CD4-positive, alpha-beta T cell treated with Interferon gamma for 1 hour (primary cell): ENCODE measurements at regions not wholly inside any gene's neighbourhood (a gene's known extent, or its start where the extent isn't known, plus 50 kb on each side); places are given as distances from the start of the nearest gene placed in this dataset.
"Not testable (repeated sequence)": the region's sequence is repeated elsewhere in the genome, so short reads cannot be mapped to it uniquely, and the experiment has no call there.

Experiments used
- DNase-seq: peaks from one replicate; pipeline ENCODE4 v3.0.0-alpha.2; 2020

DNA sequence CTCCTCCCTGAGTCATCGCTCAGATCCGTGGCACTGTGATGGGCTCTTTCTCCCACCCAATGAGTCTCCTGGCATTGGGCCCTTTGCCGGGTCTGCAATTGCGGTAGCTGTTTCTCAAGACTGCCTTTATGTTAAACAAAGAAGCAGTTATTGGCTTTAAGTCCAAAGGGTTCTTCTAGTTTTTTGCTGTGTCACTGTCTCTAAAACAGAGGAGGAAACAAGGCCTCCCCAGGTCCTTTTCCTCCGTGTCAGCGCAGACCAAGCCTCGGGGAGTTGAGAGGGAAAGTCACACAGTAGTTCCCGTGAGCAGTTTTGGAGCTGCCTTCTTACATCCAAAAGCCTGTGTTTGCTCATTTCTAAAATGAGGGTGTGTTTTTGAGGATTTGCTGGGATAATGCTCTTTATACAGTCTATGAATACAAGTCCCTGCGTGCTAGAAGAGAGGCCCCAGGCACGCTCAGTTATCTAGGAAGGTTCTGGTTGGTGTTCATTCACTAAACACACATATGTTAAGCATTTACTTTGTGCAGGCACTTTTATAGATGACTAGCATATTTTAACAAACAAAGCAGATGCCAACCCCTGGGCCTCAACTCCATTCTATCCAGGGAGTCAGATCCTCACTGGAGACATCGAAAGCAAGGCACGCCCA lies 126.0 kb upstream of the PZP start:
- DNase-seq, result no peak

DNA sequence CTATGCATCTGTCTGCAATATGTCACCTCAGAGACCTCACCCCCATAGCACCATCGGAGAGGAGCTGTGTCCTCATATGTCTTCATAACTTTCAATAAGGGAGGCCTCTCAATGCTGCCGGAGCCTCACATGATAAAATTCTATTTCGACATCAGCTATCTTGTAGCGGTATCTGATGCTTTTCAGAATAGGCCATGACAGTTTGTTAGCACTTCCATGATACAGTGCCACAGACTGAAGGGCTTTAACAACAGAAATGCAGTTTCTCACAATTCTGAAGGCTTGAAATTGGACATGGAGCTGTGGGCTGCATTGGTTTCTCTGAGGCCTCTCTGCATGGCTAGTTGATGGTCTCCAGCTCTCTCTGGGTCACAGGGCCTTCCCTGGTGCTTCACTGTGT lies 125.0 kb upstream of the PZP start:
- DNase-seq, result no peak

DNA sequence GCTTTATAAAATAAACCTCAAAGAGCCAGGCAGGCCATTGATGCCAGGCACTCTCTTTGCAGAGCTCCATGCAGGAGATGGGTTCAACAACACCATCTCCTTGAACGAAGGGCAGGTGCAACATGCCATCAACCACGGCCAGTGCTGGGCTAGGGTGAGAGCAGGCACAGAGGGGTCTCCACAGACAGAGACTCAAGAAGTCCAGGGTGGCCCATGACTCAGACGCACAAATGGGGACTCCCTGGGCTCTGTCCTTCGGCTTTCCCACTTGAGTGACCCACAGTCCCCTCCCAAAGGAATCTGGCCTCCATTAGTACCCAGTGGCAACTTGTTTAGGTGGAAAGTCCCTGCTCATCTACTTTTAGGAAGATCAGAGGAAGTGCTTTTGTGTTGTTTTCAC lies 124.4 kb upstream of the PZP start:
- no peak for DNase-seq

DNA sequence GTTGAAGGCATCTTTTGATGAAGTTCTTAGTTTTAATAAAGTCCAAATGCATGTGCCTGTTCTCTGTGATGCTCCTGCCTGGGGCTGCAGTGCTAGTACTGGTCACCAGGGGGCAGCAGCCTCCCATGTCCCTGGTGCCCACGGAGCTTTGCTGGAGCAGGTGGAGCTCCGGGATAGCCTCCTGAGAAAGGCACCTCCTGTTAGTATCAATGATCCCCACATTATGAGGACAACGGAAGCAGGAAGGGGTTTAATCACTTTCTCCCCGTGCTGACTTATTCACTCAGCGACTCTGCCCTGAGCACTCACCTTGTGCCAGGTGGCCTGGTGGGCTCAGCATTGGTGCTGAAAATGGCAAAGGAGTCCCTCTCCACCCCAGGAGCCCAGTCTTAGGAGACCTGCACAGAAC lies 123.0 kb upstream of the PZP start:
- DNase-seq, result peak; percentile 65

DNA sequence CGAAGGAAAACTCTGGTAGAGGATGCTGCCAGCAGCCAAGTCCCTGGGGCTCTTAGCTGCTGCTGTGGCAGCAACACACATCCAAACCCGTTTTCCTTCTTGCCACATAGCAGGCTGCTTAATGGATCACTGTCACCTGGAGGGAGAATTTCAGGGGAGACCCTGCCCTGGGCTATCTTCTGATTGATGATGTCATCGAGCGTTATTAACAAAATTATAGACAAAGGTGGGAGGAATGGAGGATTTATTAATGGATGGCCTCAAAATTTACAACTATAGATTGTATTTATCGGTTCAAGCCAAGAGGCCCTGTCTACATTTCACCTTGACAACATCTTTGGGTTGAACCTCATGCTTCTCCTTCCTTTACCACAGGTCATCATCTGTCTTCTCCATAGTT lies 120.8 kb upstream of the PZP start:
- DNase-seq, result no peak

DNA sequence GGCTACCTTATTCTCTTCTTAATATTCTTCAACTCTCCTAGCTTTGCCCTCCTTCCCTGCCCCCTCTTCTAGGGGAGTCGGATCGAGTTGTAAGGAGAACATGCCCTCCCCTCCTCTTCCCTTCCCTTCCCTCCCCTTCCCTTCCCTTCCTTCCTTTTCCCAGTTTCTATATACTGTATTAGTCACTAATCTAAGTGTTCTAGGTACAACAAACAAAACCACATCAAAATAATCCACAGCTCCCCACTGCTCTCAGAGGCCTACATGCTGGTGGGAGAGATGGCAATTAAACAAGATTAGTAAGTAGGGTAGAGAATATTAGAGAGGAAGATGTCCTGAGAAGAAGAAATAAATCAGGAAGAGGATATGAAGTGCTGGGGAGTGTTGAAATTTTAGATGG lies 119.9 kb upstream of the PZP start:
- DNase-seq, result no peak

DNA sequence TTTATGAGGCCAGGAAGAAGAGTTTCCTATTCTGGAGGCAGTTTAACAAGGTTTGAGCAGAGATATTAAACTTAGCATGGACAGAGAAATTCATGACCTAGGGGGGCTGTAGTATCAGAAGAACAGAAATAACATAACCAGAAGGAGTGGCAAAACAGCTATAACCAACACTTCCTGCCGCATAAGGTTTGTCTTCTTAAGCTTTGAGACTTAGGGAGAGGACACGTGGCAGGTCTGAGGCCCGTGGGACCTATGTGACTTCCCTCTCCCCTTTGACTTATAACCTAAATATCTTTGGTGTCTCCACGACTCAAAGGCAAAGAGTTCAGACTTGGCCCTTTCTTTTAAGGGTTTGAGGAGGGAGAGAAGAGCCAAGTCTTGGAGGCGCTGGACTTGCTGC lies 119.1 kb upstream of the PZP start:
- DNase-seq, result no peak

DNA sequence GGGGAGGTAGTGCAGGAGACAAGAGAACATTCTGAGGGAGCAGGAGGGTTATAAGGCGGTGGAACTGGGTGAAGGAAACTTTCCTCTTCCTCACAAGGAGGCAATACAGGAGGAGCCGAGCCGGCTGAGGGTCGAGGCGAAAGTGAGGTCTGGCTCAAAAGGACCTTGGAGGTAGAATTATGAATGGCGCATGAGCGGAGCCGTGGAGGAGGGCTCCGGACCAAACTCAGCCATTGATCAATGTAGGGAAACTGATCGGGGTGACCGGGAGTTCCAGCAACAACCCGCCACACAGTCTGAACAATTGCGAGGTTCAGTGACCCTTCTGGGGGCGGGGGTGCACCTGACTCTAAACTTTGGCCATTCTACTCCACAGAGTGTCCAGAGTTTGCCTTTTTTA lies 118.7 kb upstream of the PZP start:
- DNase-seq, result not testable (repeated sequence)

DNA sequence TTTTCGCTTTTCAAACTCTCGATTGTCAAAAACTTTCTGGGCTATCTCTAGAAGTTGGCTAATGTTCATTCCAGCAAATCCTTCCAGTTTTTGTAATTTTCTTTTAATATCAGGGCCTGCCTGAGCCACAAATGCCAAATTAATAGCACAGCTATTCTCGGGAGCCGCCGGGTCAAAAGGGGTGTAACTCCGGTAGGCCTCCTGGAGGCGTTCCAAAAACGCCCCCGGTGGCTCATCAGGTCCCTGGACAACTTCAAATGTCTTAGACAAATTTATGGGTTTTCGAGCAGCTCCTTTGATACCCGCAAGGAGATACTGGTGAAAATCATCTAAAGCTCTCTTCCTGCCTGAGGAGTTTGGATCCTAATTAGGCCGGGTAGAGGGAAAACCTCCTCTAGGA lies 117.9 kb upstream of the PZP start:
- no peak for DNase-seq

DNA sequence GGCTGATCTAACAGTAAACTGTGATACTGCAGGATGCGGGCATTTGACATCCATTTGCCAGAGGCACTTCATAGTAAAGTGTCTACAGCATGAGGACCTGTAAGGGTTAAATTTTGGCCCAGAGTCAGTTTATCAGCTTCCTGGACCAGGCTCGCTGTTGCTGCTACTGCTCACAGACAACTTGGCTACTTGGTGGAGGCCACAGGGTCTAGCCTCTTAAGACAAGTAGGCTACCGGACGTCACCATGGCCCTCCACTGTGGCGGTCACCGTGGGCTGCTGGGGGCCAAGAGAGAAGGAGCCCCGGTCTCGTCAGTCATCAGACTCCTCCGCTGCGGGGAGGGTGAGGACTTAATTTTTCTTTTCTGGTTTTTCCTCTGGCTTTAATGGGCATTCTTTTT lies 117.3 kb upstream of the PZP start:
- no peak for DNase-seq

DNA sequence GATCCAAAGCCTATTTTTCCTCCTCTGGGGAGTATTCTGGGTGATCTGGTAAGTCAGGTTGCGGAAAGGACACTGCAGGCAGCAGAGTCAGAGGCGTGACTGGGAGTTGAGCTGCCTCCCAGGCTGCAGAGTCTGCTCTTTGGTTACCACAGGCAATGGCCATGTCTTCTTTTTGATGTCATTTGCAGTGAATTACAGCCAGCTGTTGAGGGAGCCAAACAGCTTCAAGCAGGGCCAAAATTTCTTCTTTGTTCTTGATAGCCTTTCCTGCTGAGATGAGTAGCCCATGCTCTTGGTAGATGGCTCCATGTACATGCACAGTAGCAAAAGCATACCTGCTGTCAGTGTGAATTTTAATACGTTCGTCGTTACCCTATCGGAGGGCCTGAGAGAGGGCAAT lies 116.6 kb upstream of the PZP start:
- no peak for DNase-seq

DNA sequence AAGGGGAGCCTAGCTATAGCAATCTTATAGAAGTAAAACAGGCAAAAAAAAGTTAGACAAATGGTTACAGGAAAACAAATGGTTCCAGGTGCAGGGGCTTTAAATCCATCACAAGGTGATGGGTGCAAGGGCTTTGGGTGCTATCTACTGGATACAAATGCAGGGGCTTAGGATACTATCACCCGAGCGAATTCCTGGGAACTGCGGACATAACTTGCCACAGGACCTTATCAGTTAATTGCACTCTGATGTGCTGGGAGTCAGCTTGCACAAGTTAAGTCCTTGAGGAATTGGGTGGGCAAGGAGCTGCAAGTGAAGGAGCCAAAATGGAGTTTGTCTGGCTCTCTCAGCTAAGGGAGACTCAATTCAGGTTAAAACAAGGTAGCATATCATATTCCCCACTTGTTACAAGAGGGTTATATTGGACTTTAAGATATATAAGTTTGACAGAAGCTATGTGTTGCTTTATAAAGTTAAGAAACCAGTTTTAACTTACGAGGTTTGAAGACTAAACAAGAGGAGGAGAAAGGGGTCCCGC lies 115.0 kb upstream of the PZP start:
- no peak for DNase-seq

DNA sequence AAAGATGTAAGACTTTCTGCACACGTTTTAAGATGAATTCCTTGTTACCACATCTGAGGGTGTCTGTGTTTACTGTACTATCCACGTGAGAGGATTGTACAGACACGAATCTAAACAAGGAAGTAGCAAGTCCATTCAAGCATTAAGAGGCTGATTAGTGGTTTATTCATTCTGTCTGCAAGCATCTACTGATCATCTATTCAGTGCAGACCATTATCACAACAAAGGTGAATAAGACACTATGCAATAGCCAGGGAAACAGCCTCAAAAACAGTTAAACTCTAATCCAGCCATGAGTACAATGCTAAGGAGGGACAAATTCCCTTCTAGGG lies 111.6 kb upstream of the PZP start:
- DNase-seq, result no peak

DNA sequence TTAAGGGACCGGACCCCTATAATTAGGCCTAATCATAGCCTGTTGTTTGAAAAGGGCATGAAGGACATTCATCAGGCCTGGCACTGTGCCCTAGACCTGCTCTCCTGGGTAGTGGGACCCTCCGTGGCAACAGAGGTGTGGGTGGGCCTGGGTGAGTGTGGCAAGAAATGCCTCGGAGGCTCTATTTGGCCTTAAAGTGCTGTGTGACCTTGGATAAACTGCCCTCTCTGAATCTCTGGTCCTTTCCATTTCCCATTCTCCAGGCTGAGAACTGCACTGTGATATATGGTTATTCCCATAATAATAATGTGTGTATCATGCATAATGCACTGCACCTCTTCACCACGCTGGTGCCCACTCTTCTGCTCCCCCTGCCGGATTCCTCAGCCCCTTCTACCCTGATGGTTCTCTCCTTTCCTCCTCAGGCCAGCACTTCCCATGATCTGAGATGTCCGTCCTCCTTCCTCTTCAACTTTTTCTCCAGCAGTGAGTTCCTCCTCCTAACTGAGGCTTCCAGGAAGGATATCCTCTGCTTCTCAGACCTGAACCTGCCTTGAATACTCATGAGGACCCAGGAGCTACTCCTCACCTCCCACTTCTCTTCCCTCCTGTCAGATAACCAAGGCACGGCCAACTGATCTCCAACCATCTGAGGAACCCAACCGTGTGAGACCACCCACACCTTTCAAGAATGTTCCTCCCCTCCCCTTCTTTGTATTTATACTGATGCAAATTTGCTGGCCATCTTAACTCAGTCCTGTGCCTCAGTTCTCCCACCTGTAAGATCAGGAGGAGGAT lies 111.0 kb upstream of the PZP start:
- no peak for DNase-seq

DNA sequence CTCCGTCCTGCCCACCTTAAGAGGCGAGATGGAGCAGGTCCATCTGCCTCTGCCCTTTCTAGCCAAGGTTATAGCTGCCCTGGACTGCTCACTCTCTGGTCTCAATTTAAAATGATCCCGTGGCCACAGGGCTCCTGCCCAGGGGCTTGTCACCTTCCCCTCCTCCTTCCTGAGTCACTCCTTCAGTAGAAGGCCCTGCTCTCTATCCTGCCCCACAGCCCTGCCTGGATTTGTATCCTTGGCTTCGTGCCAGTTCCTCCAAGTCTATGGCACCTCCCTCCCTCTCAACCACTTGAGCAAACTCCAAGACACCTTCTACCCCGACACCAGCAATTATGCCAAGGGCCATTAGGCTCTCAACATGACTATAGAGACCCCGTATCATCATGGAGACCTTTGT lies 105.3 kb upstream of the PZP start:
- DNase-seq, result not testable (repeated sequence)

DNA sequence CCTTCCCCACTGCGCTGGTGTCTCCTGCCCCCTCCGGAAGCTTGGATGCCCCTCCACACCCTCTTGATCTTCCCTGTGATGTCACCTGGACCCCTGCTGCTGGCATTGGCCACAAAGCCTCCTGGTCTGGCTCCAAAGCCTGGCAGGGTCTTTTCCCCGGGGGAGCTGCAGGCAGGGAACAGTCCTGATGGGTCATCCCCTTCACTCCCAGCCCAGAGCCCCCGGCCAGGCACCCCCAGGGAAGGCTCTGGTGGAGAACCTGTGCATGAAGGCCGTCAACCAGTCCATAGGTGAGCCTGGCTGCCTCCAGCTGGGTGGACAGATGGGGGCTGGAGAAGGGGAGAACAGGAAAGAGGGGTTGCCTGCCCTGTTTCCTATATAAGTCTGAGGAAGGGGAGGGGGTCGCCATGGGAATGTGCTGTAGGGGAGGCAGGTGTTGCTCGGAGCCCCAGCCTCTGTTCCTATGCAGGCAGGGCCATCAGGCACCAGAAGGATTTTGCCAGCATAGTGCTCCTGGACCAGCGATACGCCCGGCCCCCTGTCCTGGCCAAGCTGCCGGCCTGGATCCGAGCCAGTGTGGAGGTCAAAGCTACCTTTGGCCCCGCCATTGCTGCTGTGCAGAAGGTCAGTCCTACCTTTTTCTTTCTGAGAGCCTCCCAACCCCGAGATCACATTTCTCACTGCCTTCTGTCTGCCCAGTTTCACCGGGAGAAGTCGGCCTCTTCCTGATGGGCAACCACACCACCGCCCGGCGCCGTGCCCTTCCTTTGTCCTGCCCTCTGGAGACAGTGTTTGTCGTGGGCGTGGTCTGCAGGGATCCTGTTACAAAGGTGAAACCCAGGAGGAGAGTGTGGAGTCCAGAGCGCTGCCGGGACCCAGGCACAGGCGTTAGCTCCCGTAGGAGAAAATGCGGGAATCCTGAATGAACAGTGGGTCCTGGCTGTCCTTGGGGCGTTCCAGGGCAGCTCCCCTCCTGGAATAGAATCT lies 104.5 kb upstream of the PZP start:
- DNase-seq, result not testable (repeated sequence)

DNA sequence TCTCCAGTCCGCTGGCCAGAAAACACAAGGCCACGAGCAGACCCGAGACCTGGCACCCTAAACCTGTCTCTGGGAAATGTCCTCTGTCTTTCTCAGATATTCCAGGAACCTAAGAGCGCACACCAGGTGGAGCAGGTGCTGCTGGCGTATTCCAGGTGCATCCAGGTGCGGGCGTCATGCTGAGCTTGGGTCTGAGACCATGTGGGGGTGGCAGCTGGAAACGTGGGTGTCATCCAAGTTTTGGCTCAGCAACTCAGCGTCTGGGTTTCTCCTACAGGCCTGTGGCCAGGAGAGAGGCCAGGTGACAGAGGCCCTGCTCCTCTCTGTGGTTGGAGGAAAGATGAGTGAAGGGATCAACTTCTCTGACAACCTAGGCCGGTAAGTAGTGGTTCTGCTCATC lies 103.3 kb upstream of the PZP start:
- DNase-seq, result not testable (repeated sequence)

DNA sequence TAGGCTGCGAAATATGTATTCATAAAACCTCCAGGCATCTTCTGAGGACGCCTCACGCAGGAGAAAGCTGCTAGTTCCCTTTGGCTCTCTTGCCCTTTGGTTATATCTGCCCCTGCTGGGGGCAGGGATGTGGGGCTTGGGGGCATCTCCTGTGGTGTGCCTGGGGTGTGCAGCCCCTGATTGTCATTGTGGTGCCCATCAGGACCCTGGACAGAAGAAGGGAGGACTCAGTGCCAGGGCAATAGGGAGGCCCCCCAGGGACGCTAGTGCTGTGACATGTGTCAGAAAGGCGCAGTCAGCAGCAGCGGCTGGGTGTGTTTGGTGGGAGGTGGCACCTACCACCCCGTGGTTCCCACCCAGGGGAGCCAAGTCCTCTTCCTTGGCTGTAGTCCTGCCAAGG lies 102.5 kb upstream of the PZP start:
- DNase-seq, result not testable (repeated sequence)

DNA sequence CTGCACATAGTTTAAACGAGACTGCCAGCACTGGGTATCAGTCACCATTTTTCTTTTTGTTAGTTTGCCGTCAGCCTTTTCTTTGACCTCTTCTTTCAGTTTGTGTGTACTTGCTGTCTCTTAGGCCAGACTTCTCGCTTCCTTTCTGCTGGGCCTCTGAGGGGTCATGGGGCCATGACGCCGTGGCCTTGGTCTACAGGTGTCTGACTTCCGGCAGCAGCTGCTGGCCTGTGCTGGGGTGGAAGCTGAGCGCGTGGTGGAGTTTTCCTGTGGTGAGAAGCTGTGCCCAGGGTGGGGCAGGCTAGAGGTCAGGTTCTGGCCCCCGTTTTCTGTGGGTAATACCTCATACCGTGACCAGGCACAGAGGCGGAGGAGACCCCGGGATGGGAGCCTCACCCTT lies 101.6 kb upstream of the PZP start:
- not testable (repeated sequence) for DNase-seq

DNA sequence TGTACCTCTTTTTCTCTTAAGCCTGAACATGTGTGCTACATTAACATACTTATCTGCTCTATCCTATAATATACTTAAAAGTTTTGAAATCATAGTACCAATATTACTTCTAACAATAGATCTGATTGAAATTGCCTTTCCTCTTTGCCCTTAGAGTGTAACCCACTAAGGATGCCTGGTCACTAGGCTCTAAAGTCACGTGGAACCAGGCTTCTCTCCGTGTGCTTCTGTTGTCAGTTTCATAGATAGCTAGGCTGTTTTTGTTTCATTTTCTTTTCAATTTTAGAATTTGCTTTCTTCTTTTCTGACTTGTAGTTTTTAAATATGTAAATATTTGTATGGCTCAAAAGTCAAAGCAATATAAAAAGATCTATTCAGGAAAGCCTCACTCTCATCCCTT lies 100.5 kb upstream of the PZP start:
- not testable (repeated sequence) for DNase-seq

DNA sequence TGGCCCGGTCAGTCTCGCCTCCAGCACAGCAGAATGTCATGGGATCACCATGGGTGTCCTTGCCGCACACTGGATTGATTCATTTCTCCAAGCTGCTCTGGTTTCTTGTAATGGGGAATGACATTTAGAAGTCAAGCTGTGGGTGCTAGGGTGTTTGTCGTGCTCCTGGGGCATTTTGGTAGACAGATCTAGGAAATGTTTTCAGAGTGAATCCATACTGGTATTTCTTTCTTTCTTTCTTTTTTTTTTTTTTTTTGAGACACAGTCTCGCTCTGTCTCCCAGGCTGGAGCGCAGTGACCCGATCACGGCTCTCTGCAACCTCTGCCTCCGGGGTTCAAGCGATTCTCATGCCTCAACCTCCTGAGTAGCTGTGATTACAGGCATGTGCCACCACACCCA lies 100.0 kb upstream of the PZP start:
- DNase-seq, result not testable (repeated sequence)

DNA sequence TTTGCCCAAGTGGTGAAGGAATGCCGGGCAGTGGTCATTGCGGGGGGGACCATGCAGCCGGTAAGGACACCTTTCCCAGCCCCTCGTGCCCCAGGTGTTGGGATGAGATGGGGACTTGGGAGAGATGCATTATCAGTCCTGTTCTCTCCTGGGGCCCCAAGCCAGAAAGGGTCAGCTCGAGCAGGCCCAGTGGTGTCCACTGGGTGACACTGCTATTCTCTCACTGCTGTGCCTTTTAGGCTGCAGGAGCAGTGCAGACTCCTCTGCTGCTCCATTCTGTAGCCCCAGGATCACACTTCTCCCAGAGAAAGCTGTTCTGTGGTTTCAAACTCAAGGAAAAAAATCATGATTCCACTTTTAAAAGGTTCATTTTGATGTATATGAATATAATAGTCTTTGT lies 99.1 kb upstream of the PZP start:
- DNase-seq, result not testable (repeated sequence)

DNA sequence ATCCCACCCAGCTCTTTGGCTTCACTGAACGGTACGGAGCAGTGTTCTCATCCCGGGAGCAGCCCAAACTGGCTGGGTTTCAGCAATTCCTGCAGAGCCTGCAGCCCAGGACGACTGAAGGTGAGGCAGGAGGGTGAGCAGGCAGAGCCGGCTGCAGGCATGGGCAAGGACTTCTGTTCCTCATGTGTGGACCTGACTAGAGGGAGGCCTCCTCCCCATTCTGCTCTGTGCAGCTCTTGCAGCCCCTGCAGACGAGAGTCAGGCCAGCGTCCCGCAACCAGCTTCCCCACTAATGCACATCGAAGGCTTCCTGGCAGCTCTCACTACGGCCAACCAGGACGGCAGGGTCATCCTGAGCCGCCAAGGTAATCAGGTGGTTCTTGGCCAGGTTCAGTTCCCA lies 97.8 kb upstream of the PZP start:
- not testable (repeated sequence) for DNase-seq
